Tongue (tissue), 1 donor: ENCODE measurements at regions not wholly inside any gene's neighbourhood (a gene's known extent, or its start where the extent isn't known, plus 50 kb on each side); places are given as distances from the start of the nearest gene placed in this dataset. TPM values are rescaled to one million over a fixed set of nuclear protein-coding genes. Genes with fewer than 3 reads are reported as not detected.

Experiments
- small RNA-seq: library from RNA; depleted of rRNA; stranded (forward); fragments of <200 nt; gene quantifications from one replicate; pipeline ENCODE3, GENCODE V24; 2014; ENCODE audit warnings: low replicate concordance

Small RNA genes in the stretch of these regions (small RNA-seq; reads per million reads assigned to genes)
- gene AC092666.2, result not detected
